Neural cell (in vitro differentiated cells): ENCODE measurements at regions not wholly inside any gene's neighbourhood (a gene's known extent, or its start where the extent isn't known, plus 50 kb on each side); places are given as distances from the start of the nearest gene placed in this dataset.

ENCODE experiments used
- H2AFZ ChIP-seq: fragments of 200-600, 300-800 bp; sonication (generic), shearing (Covaris generic); 2 replicates; pipeline ENCODE4 v1.6.0; 2014; ENCODE audit warnings: low read depth, mild to moderate bottlenecking, antibody characterized with exemption, low read length, moderate library complexity
- H3F3A ChIP-seq: fragments of 200-600 bp; shearing (Covaris generic); 2 replicates; pipeline ENCODE4 v1.6.1; 2016; ENCODE audit warnings: mild to moderate bottlenecking, moderate library complexity, mixed read lengths, antibody characterized with exemption, low read length; ENCODE audit not compliant: insufficient read depth, poor library complexity, severe bottlenecking
- H3K27ac ChIP-seq: fragments of 200-600, 300-800 bp; sonication (generic), shearing (Covaris generic); 2 replicates; pipeline ENCODE4 v1.5.1; 2014; ENCODE audit warnings: mild to moderate bottlenecking, low read length, moderate library complexity
- H3K27me3 ChIP-seq: fragments of 300-800, 200-600 bp; sonication (generic), shearing (Covaris generic); 2 replicates; pipeline ENCODE4 v1.6.0; 2014; ENCODE audit warnings: mild to moderate bottlenecking, low read depth, low read length, moderate library complexity; ENCODE audit not compliant: insufficient read depth
- H3K36me3 ChIP-seq: fragments of 300-800, 200-600 bp; sonication (generic), shearing (Covaris generic); 2 replicates; pipeline ENCODE4 v1.5.1; 2014; ENCODE audit warnings: mild to moderate bottlenecking, antibody characterized with exemption, low read length, moderate library complexity; ENCODE audit not compliant: insufficient read depth
- H3K4me2 ChIP-seq: fragments of 300-800, 200-600 bp; sonication (generic), shearing (Covaris generic); 2 replicates; pipeline ENCODE4 v1.6.0; 2014; ENCODE audit warnings: mild to moderate bottlenecking, low read length
- H3K4me3 ChIP-seq: fragments of 300-800, 200-600 bp; sonication (generic), shearing (Covaris generic); 2 replicates; pipeline ENCODE4 v1.5.1; 2014; ENCODE audit warnings: mild to moderate bottlenecking, low read length, moderate library complexity
- H3K79me2 ChIP-seq: fragments of 200-600 bp; shearing (Covaris generic); replicated peaks from 2 replicates; pipeline ENCODE4 v1.6.0; 2014; ENCODE audit warnings: mild to moderate bottlenecking, low read length, moderate library complexity; ENCODE audit not compliant: insufficient read depth
- H3K9ac ChIP-seq: fragments of 300-800, 200-600 bp; sonication (generic), shearing (Covaris generic); 2 replicates; pipeline ENCODE4 v1.6.1; 2016; ENCODE audit warnings: mild to moderate bottlenecking, low read length, mixed read lengths
- H3K9me2 ChIP-seq: fragments of 200-600 bp; shearing (Covaris generic); 2 replicates; pipeline ENCODE4 v1.6.1; 2016; ENCODE audit warnings: mild to moderate bottlenecking, low read length, mixed read lengths; ENCODE audit not compliant: insufficient read depth
- H3K9me3 ChIP-seq: fragments of 200-600, 300-800 bp; sonication (generic), shearing (Covaris generic); 2 replicates; pipeline ENCODE4 v1.6.1; 2016; ENCODE audit warnings: mild to moderate bottlenecking, mixed run types, low read length, moderate library complexity, mixed read lengths
- H4K20me1 ChIP-seq: fragments of 200-600 bp; shearing (Covaris generic); 2 replicates; pipeline ENCODE4 v1.6.1; 2016; ENCODE audit warnings: mild to moderate bottlenecking, mixed run types; ENCODE audit not compliant: insufficient read depth
- EP300 ChIP-seq: fragments of 450-650 bp; conservative IDR thresholded peaks from 2 replicates; pipeline ENCODE4 v1.6.1; 2014; ENCODE audit warnings: antibody characterized with exemption, mild to moderate bottlenecking, moderate library complexity; ENCODE audit not compliant: poor library complexity, severe bottlenecking
- EZH2 ChIP-seq: fragments of 200-600, 300-800 bp; shearing (Covaris generic), sonication (generic); IDR thresholded peaks from 2 replicates; pipeline ENCODE4 v1.6.1; 2014; ENCODE audit warnings: antibody characterized with exemption, low read length, borderline replicate concordance, mild to moderate bottlenecking; ENCODE audit not compliant: insufficient read depth, poor library complexity, severe bottlenecking
- MXI1 ChIP-seq: fragments of 450-650 bp; conservative IDR thresholded peaks from 2 replicates; pipeline ENCODE4 v1.6.1; 2014; ENCODE audit warnings: antibody characterized with exemption, mild to moderate bottlenecking; ENCODE audit not compliant: poor library complexity, severe bottlenecking
- POLR2AphosphoS5 ChIP-seq: IDR thresholded peaks from 2 replicates; pipeline ENCODE4 v1.6.1; 2012
- RAD21 ChIP-seq: fragments of 450-650 bp; conservative IDR thresholded peaks from 2 replicates; pipeline ENCODE4 v1.6.1; 2014; ENCODE audit warnings: antibody characterized with exemption, mild to moderate bottlenecking, moderate library complexity
- SMC3 ChIP-seq: fragments of 450-650 bp; conservative IDR thresholded peaks from 2 replicates; pipeline ENCODE4 v1.6.1; 2014; ENCODE audit warnings: antibody characterized with exemption, mild to moderate bottlenecking, moderate library complexity; ENCODE audit not compliant: poor library complexity
- TAF1 ChIP-seq: IDR thresholded peaks from 2 replicates; pipeline ENCODE4 v1.6.1; 2012; ENCODE audit warnings: low read depth
- TF ChIP-seq, protein P1 (sequence below): IDR thresholded peaks from 2 replicates; pipeline ENCODE4 v1.6.1; 2012; ENCODE audit warnings: borderline replicate concordance
- TF ChIP-seq, protein P2 (sequence below): fragments of 450-650 bp; IDR thresholded peaks from 2 replicates; pipeline ENCODE4 v1.5.1; 2014; ENCODE audit warnings: antibody characterized with exemption, mild to moderate bottlenecking, moderate library complexity; ENCODE audit not compliant: poor library complexity, severe bottlenecking

DNA sequence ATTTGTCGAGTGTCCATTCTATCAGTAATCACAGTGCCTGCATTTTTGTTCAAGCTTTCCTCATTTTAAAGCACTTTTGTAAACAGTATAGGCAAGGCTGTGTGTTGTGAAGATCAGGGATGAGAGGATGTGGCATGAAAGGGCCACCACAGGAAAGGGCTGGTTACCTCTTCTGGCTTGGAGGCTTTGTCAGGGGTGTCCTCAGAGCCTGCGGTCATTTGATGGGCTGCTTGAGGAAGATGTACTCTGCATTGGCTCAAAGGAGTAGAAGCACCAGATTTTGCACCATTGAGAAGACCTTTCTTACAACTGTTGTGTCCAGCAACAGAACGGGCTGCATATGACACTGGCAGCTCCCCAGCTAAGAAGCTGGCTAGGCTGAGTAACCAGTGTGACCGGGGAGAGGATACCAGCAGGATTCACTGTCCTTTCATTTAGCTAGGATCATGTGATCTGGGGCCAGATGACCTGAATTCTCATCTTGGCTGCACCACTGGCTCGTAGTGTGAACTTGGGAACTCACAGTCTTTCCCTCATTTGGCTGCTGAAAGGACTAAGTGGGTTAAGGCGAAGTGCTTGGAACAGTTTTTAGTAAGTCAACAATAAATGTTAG, 380.2 kb downstream of the FGF9 start:
- Histone ChIP-seq H3K27me3 (no peaks in the 10 kb centered on the region), H3K4me2 (no peak overlapping the region), H3K36me3 (no peaks in the 10 kb centered on the region), H3K9ac (no peak overlapping the region), H3K79me2 (no peaks in the 10 kb centered on the region), H3K27ac (no peak overlapping the region), H3K9me2 (no peaks in the 10 kb centered on the region), H3K9me3 (no peaks in the 10 kb centered on the region), H4K20me1 (no peaks in the 10 kb centered on the region), H3F3A (no peaks in the 10 kb centered on the region), H2AFZ (no peak overlapping the region), H3K4me3 (no peak overlapping the region)
- TF ChIP-seq TAF1 (no peak), RAD21 (no peak), MXI1 (no peak)

DNA sequence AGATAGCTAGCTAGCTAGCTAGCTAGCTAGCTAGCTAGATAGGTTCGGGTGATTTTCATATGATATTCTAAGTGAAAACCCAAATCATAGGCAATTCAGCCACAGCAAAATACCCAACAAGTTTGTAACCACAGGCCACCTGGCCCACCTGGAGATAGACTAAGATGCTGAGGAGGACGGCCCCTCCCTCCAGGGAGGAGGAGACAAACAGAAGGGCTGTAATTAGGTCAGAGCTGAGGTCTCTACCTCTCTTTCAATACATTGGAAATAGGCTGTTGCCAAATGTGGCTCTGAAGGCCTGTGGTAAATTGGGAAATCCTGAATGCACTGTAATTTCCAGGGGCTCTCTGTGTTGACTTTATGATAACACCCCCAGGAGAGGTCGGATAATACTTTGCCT, 382.2 kb downstream of the FGF9 start:
- Histone ChIP-seq H3K9me2 (no peaks in the 10 kb centered on the region), H2AFZ (no peak overlapping the region)

More for the DNA sequence above, 382.2 kb downstream of the FGF9 start:
- H3K27me3 ChIP-seq, result no peaks in the 10 kb centered on the region
- no peak for TF ChIP-seq EP300
- no peak for TF ChIP-seq MXI1
- TF ChIP-seq, protein P1, sequence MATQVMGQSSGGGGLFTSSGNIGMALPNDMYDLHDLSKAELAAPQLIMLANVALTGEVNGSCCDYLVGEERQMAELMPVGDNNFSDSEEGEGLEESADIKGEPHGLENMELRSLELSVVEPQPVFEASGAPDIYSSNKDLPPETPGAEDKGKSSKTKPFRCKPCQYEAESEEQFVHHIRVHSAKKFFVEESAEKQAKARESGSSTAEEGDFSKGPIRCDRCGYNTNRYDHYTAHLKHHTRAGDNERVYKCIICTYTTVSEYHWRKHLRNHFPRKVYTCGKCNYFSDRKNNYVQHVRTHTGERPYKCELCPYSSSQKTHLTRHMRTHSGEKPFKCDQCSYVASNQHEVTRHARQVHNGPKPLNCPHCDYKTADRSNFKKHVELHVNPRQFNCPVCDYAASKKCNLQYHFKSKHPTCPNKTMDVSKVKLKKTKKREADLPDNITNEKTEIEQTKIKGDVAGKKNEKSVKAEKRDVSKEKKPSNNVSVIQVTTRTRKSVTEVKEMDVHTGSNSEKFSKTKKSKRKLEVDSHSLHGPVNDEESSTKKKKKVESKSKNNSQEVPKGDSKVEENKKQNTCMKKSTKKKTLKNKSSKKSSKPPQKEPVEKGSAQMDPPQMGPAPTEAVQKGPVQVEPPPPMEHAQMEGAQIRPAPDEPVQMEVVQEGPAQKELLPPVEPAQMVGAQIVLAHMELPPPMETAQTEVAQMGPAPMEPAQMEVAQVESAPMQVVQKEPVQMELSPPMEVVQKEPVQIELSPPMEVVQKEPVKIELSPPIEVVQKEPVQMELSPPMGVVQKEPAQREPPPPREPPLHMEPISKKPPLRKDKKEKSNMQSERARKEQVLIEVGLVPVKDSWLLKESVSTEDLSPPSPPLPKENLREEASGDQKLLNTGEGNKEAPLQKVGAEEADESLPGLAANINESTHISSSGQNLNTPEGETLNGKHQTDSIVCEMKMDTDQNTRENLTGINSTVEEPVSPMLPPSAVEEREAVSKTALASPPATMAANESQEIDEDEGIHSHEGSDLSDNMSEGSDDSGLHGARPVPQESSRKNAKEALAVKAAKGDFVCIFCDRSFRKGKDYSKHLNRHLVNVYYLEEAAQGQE, result no peak
- TF ChIP-seq EZH2, result no peak
- no peak for TF ChIP-seq TAF1
- TF ChIP-seq, protein P2, sequence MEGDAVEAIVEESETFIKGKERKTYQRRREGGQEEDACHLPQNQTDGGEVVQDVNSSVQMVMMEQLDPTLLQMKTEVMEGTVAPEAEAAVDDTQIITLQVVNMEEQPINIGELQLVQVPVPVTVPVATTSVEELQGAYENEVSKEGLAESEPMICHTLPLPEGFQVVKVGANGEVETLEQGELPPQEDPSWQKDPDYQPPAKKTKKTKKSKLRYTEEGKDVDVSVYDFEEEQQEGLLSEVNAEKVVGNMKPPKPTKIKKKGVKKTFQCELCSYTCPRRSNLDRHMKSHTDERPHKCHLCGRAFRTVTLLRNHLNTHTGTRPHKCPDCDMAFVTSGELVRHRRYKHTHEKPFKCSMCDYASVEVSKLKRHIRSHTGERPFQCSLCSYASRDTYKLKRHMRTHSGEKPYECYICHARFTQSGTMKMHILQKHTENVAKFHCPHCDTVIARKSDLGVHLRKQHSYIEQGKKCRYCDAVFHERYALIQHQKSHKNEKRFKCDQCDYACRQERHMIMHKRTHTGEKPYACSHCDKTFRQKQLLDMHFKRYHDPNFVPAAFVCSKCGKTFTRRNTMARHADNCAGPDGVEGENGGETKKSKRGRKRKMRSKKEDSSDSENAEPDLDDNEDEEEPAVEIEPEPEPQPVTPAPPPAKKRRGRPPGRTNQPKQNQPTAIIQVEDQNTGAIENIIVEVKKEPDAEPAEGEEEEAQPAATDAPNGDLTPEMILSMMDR, result no peak
- no peak for TF ChIP-seq POLR2AphosphoS5
- no peak for TF ChIP-seq SMC3
- TF ChIP-seq RAD21, result no peak
- no peak overlapping the region for H3K9ac ChIP-seq
- H3K9me3 ChIP-seq, result no peaks in the 10 kb centered on the region
- H3F3A ChIP-seq, result no peaks in the 10 kb centered on the region
- H3K27ac ChIP-seq, result no peak overlapping the region
- H4K20me1 ChIP-seq, result no peaks in the 10 kb centered on the region
- no peak overlapping the region for H3K4me2 ChIP-seq
- H3K4me3 ChIP-seq, result no peak overlapping the region
- no peaks in the 10 kb centered on the region for H3K79me2 ChIP-seq
- no peaks in the 10 kb centered on the region for H3K36me3 ChIP-seq
